AG10803 (cell line): ENCODE measurements at regions not wholly inside any gene's neighbourhood (a gene's known extent, or its start where the extent isn't known, plus 50 kb on each side); places are given as distances from the start of the nearest gene placed in this dataset.
"Not testable (repeated sequence)": the region's sequence is repeated elsewhere in the genome, so short reads cannot be mapped to it uniquely, and the experiment has no call there.

Experiments used
- DNase-seq: peaks from one replicate; pipeline ENCODE4 v3.0.0; 2010; ENCODE audit warnings: low read depth
- H3K4me3 ChIP-seq: 2 replicates; pipeline ENCODE4 v1.5.1; 2011; ENCODE audit warnings: mild to moderate bottlenecking, low read length, control low read depth
- CTCF ChIP-seq: conservative IDR thresholded peaks from 2 replicates; pipeline ENCODE4 v1.5.1; 2011; ENCODE audit warnings: mild to moderate bottlenecking, low read length, control low read depth, inconsistent platforms

GRCh38 chr2:62604336-62604735 lies 98.3 kb upstream of the TMEM17 start:
- H3K4me3 ChIP-seq = no peak overlapping the region
- peak; percentile 16 for DNase-seq
- no peak for TF ChIP-seq CTCF

GRCh38 chr2:62603154-62603712 lies 97.2 kb upstream of the TMEM17 start:
- TF ChIP-seq CTCF = no peak
- no peak overlapping the region for H3K4me3 ChIP-seq
- DNase-seq = no peak

GRCh38 chr2:62599674-62600410 lies 93.8 kb upstream of the TMEM17 start:
- H3K4me3 ChIP-seq, DNase-seq: not testable (repeated sequence)

- no peak for TF ChIP-seq CTCF
- no peak overlapping the region for H3K4me3 ChIP-seq
- peak; percentile 97 for DNase-seq
These were observed 91.3 kb upstream of the TMEM17 start for GRCh38 chr2:62597323-62597722.

- peak; percentile 98 for DNase-seq
- H3K4me3 ChIP-seq = no peak overlapping the region
- no peak for TF ChIP-seq CTCF
These were observed 90.3 kb upstream of the TMEM17 start for GRCh38 chr2:62596061-62596921.

- no peak for TF ChIP-seq CTCF
- H3K4me3 ChIP-seq = no peak overlapping the region
- no peak for DNase-seq
These were observed 89.5 kb upstream of the TMEM17 start for GRCh38 chr2:62595474-62595873.

- DNase-seq = no peak
- no peak for TF ChIP-seq CTCF
- no peak overlapping the region for H3K4me3 ChIP-seq
These were observed 87.8 kb upstream of the TMEM17 start for GRCh38 chr2:62593825-62594224.
